GM18499 (cell line): ENCODE measurements at regions not wholly inside any gene's neighbourhood (a gene's known extent, or its start where the extent isn't known, plus 50 kb on each side); places are given as distances from the start of the nearest gene placed in this dataset.
"Not testable (repeated sequence)": the region's sequence is repeated elsewhere in the genome, so short reads cannot be mapped to it uniquely, and the experiment has no call there.

Experiments used
- ATAC-seq: cut with Tn5 transposase; IDR thresholded peaks from one replicate; pipeline ENCODE4 v1.9.1; 2021; ENCODE audit warnings: moderate number of reproducible peaks; ENCODE audit not compliant: insufficient read depth, unreplicated experiment

DNA sequence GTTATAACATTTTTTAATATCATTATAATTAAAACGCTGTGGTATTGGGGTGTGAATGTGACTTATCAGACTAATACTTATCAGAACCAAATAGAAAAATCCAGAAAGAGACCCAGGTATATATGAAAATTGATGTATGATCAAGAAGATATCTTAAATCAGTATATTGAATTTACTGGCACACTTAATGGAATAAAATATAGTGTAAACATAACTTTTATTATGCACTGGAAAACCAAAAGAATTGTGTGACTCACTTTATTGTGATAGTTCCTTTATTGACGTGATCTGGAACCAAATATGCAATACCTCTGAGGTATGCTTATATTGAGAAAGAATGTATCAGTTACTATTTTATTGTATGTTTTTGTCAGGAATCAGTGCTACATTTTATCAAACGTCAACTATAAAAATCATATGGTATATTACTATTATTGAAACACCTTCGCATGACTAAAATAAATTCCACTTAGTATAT lies 250.7 kb upstream of the SPOPL start:
- not testable (repeated sequence) for ATAC-seq

DNA sequence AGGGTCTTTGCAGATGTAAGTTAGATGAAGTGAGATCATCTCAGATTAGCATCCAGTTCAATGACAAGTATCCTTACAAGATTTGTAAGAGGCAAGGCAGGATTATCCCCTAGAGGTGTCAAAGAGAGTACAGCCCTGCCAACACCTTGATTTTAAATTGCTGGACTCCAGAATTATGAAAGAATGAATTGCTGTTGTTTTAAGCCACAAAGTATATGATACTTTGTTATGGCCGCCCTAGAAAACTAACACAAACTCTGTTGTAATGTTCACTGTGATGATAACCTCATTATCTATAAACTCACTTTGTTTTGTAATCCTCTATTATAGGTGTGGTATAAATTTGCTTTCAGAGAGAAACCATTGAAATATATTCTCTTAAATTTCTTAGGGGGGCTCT lies 249.0 kb upstream of the SPOPL start:
- no peak for ATAC-seq

DNA sequence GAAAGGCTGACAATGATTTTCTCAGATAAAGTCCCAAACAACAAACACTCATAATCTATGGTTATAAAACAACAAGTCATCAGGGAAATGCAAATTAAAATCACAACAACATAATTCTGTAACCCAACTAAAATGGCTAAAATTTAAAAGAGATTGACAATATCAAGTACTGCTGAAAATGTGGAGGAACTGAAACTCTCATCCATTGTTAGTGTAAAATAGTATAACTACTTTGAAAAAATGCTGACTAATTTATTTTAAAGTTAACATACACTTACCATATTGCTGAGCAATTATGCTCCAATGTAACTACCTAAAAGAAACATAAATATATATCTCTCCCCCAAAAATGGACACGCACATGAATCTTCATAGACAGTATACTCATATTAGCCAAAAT lies 245.9 kb upstream of the SPOPL start:
- no peak for ATAC-seq

DNA sequence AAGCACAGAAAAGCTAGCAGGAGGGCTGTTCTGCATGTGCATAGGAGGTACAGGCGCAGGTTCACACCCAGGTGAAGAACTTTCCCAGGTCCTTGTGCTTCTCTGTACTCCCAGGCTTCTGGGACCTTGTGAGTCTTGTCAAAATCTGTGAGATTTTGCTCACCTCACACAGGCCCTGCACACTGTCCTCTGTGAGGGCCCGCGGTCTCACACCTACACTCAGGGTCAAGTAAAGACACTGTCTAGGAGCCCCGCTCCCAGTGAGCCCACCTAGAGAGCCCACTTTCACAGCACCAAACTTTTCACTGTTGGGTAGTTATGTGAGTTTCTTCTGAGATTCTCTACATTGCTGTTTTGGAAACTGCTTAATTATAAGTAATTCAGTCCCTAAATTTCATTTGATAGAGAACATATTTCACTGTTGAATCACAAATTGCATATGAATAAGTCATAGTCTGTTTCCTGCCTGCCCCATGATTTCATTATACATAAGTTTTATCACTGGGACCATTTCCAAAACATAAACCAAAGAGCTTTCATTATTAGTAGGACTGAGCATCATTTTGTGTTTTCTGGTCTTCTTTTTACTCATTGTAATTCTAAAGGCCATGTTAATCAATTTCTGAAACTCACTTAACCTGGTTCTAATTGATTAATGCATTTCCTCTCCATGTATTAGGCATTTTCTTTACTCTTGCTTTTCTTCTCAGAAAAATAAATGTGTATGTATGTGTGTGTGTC lies 234.2 kb upstream of the SPOPL start:
- peak; percentile 92 for ATAC-seq

DNA sequence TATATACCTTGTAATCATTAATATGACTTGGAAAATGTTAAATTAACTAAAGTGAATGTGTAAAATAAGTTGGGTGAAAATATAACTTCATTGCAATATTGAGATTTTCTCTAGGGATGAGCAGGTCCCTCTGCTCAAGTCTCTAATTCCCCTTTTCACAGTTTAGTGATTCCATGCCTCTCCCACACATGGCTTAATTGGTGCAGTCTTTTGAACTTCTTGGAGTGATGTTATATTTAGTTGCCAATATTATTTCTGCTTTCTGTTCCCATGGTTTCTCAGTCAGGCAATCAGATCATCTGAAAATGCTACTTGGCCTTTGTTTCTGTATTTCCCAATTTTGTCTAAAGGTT lies 233.7 kb upstream of the SPOPL start:
- ATAC-seq = no peak

DNA sequence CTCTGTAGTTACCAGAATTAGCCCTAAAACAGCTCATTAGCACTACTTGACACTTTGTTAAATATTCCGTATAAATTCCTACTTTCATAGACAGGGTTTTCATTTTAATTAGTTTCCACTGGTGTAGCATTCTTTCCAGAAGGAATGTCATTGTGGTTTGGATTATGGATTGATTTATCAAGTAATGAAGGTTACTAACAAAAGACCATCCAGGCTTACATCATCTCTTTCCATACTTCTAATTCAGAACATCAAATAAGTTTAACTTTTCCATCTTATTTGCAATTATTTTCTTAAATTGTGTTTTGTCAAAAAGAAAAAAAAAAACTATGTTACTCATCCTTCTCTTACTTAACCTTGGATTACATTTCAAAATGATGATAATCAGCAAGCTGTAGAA lies 231.8 kb upstream of the SPOPL start:
- ATAC-seq = no peak

DNA sequence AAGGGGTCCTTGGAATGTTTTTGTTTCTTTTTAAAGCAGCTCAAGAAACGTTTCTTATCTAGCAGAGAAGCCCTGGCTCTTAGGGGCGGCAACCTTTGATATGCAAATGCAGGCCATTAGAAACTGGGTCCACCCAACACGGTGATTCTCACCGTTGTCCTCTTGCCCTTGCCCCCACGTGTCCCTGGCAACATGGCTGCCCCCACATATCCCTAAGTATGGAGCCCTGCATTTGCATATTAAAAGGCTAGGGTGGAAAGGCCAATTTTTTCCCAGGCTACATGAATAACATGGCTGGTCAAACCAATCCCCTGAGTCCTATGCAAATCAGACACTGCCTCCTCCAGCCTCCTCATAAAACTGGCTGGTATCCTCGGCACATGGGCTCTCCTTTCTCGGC lies 230.1 kb upstream of the SPOPL start:
- ATAC-seq = no peak

DNA sequence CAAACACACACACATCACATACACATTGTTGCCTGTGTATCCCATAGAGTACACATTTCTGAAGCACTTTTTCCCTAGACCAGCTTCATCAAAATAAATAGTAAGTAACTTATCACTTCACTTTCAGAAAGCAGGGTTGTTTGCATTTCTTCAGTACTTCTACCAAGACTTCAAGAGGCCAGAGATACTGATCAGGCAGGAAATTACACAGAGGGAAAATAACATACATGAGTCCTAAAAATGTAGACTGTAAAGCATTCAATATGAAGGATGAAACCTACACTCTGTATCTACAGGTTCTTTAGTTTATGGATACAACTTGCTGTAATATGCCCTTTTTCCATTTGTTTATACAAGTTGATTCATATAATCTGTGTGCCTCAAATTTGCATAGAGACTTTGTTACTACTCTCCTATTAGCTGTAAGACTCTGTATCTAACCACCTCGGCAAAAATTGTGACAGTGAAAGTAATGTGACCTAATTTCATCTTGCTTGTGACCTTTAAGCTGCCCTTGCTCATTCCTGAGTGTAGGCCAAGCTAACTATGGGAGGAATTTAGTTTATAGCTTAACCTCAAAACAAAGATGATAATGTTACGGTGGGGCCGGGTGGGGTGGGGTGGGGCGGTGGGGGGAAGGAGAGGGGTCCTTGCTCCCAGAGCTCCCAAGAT lies 228.9 kb upstream of the SPOPL start:
- ATAC-seq = no peak

DNA sequence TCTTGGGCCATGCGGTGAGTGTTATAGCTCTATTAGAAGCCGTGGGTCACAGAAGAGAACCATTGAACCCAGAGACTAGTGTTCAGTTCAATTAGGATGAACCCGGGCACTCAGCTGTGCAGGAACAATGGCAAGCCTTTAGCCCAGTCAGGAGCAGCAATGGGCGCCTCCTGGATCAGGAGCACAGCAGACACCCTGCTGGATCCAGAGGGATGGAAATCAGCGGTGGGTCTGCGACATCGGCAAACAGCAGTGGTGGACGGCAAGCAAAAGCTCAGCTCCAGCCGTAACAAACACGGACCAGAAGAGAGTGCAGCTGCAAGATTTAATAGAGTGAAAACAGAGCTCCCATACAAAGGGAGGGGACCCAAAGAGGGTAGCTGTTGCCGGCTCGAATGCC lies 228.3 kb upstream of the SPOPL start:
- ATAC-seq = not testable (repeated sequence)

DNA sequence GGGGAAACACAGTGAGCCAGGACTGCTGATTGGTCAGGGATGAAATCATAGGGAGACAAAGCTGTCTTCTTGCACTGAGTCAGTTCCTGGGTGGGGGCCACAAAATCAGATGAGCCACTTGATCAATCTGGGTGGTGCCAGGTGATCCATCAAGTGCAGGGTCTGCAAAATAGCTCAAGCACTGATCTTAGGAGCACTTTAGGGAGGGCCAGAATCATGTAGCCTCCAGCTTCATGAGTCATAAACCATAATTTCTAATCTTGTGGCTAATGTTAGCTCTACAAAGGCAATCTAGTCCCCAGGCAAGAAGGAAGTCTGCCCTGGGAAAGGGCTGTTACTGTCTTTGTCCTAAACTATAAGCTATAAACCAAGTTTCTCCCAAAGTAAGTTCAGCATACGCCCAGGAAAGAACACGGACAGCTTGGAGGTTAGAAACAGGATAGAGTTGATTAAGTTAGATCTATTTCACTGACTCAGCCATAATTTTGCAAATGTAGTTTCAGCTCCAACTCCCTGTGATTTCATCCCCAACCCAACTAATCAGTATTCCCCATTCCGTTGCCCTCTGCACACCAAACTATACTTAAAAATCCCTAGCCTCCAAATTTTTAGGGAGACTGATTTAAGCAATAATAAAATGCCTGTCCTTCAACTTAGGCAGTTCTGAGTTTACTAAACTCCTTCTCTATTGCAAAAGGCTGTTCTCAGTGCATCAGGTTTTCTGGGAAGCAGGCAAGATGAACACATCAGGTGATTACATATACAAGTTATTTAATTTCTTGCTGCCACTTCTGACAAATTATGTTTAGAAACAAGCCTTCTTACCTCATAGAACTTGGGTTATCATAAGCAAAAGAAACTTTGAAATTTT lies 226.9 kb upstream of the SPOPL start:
- no peak for ATAC-seq

DNA sequence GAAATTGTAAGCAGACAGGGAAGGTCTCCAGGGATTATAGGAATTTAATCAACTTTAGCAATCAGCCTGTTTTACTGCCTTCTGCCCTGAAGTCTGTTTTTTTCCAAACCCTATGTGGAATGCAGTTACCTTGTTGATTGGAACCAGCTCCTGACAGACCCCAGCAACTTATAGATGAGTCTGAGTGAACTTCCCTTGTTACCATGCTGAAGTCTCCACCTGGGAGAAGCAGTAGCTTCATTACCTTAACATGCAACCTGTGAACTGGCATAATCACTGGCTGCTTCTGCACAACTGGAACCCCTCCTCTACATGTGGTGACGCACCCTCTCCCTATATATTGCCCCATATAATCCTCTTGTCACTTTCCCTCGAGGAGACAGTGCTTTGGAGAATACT lies 226.3 kb upstream of the SPOPL start:
- ATAC-seq = no peak

DNA sequence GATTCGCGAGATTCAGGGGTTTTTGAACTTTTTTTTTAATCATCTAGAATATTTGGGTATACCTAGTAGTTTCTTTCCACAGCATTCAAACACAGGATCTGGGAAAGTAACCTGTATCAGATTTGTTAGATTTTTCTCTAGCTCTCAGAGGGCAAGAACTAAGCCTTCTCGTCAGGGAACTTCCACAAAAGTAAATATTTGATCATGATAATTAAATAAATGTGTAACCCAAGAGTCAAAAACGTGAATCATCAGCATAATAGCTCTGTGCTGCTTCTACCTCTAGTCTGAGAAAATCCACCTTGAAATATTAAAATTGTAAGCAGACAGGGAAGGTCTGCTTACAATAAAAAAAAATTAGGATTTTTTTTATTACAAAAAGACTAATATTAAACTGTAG lies 225.7 kb upstream of the SPOPL start:
- no peak for ATAC-seq

DNA sequence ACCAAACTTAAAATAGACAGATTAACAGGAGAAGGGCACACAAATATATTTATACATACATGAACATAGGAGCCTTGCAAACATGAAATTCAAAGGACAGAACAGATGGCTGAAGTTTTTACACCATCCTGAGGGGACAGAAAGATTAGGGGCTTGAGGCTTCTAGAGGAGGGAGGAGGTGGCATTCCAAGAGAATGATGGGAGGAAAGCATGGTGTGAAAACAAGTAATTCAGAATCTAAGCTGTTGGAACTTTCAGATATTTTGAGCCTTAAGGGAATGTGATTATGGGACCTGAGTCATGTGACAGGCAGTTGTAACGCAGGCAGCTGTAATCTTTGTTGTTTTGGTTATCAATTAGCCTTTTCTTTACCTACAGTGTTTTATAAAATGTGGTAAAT lies 225.2 kb upstream of the SPOPL start:
- no peak for ATAC-seq

DNA sequence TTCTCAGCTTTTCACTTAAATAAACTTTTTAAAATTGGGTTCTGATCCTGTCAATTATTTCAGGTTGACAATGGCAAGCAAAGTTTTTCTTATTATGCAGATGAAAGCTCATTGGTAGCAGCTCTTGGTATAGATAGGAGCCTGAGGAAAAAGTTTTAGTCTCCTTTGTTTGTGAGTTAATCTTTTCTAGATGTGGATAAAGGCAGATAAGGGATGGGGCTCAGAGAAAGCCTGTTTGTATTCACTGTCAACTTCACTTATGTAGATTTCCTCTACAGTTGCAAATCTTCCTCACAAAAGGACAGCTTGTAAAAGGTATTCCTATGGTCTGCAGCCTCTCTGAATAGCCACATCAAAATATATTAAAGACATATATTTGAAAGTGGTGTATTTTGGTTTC lies 224.5 kb upstream of the SPOPL start:
- no peak for ATAC-seq

DNA sequence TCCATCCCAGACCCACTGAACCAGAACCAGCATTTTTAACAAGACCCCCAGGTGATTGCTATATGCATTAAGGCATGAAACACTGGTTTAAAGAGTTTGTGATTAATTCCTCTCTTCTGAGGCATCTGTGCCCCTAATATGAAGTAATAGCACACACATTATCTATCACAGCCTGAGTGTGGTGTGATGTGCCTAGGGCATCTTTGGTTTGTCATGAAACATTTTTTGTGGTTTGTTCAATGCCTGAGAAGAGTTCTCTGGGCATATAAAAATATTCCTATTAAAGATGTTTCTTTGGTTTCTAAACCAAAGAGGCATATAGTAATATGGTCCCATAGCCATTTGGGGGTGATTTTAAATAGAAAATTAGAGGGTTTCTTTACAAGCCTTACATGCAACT lies 221.7 kb upstream of the SPOPL start:
- ATAC-seq = no peak

DNA sequence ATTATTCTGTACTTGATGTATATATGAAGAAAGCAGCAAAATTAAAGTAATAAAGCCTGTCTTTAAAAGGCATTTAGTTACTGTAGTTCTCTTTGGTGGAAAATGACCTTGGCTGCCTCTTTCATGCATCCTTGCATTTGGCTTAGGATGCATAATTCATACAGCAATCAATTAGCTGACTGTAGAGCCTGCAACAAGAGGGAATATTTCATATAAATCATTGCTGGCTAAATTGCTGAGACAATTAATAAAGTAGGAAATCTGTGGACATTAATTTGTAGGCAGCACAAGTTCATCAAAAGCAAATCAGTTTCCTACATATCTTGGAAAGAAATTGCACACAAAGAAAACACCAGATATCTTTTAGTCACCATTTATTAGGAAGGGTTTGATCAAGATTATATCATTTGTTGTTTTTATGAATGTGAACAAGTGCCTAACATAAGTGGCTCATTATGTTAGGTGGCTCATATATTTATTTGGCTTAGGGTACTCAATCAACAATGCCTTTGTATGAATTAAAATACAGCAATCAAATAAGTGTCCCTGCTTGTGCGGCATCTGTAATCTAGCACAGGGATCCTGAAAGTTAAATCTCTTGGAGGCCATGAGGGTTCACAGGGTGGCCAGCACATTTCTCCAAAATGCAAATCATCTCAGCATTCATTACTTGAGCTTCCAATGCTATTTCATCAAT lies 220.4 kb upstream of the SPOPL start:
- no peak for ATAC-seq

DNA sequence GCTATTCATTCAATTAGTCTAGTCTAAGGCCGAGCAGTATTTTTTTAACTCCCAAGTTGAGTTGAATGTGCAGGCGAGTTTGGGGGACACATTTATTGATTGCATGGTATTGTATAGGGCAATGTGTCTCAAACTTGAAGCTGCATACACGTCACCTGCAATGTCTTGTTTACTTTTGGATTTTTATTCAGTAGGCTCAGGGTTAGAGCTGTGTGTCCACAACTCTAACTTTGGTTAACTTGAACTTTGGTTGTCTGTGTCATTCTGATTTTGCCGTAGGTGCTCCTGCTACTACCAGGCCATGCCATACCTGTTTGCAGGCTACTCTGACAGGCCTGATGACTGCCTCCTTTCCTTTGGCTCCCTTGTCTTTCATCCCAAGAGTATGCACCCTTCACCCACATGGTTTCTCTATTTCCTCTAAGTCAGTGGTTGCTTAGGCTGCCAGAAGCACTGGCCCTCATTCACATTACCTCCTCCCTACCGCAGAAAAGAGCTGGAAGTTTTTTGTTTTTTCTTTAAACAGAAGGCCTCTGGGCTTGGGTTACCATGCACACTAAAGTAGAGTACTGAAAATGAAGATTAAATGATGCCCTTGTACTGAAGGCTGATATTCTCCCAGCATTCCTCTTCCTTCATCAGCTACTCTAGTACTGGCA lies 219.4 kb upstream of the SPOPL start:
- ATAC-seq = no peak

DNA sequence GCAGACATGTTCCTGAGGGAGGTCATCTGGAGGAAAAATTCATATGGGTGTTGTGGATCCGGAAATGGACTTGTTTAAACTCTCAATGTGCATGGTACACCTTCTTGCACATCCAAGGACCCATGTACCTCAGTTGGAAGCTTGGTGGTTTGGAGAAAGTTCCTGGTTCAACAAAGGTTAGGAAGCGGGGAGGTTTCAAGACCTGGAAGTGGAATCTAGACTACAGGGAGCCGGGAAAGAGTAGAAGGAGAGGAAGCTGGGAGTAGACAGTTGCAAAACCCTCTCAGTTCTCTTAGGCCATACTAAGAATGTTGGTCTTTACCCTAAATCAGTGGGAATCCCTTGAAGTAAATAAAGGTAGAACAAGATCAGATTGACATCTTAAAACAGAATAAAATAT lies 209.8 kb upstream of the SPOPL start:
- ATAC-seq = no peak

DNA sequence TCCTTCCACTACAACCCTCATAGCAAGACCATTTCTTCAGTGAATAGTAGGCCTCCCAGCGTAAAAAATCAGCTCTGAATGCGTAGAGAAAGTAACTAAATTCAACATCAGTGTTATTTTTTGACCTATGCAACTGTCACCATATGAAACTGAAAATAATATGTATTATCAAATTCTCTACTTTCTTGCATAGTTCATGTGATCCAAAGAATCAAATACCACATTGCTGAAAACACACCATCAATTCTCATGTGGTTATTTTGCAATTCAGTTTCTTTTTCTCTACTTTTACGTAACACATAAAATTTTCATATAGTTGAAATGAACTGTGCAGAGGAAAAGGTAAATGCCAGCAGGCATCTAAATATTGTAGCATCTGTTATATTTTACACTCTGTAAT lies 208.5 kb upstream of the SPOPL start:
- ATAC-seq = no peak

DNA sequence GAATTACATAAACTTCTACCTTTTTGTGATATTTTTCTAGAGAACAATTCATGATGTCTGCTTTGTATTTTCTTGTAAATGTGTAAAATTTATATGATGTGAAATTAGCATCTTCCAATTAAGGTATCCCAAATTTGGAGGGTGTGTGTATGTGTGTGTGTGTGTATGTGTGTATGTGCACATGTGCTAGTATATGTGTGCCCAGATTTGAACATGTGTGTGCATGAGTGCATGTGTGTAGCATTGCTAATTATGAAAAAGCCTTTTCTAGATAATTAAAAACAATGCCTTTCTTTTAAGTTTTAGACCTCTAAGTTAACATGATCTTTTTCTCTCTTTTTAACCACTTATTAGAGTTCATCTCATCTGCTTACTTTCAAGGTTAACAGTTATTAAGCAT lies 208.0 kb upstream of the SPOPL start:
- ATAC-seq = no peak
